NT2/D1 (cell line): ENCODE measurements at regions not wholly inside any gene's neighbourhood (a gene's known extent, or its start where the extent isn't known, plus 50 kb on each side); places are given as distances from the start of the nearest gene placed in this dataset.

Experiments
- SUZ12 ChIP-seq: IDR thresholded peaks from 2 replicates; pipeline ENCODE4 v1.6.1; 2011; ENCODE audit not compliant: insufficient read length, insufficient read depth; ENCODE audit errors: extremely low read depth
- YY1 ChIP-seq: IDR thresholded peaks from 2 replicates; pipeline ENCODE4 v1.6.1; 2011; ENCODE audit not compliant: insufficient read length, insufficient read depth
- ZNF274 ChIP-seq: IDR thresholded peaks from 2 replicates; pipeline ENCODE4 v1.6.1; 2011; ENCODE audit warnings: mild to moderate bottlenecking, low read depth, low read length

DNA sequence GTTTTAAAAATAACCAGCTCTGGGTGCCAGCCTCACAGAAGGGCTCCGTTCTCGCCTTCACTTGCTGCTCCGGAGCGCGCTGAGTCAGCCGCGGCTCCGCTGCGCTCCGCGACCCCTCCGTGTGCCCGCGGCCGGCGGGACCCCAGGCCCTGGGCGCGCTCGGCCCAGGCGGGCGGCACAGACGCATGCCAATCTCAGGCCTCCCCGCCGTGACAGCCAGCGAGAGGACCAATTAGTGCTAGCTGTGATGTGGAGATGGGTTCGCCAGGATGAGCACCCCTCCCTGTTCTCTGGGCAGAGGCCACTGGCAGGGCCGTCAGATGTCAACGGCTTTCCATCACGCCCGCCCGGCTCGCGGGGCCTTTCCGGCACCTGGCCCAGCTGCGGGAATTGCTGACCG lies 293.8 kb downstream of the SPATA17 start:
- no peak for TF ChIP-seq SUZ12
- no peak for TF ChIP-seq ZNF274
- no peak for TF ChIP-seq YY1
